GM21786 (cell line): ENCODE measurements at regions not wholly inside any gene's neighbourhood (a gene's known extent, or its start where the extent isn't known, plus 50 kb on each side); places are given as distances from the start of the nearest gene placed in this dataset.
"Not testable (repeated sequence)": the region's sequence is repeated elsewhere in the genome, so short reads cannot be mapped to it uniquely, and the experiment has no call there.

Source experiments
- ATAC-seq: cut with Tn5 transposase; IDR thresholded peaks from one replicate; pipeline ENCODE4 v1.9.1; 2021; ENCODE audit not compliant: unreplicated experiment

GRCh38 chr15:81901319-81901718 is 144.5 kb downstream of the MEX3B start:
- no peak for ATAC-seq

- ATAC-seq, result no peak
These were observed 146.1 kb downstream of the MEX3B start for GRCh38 chr15:81899730-81900129.

- no peak for ATAC-seq
These were observed 146.8 kb downstream of the MEX3B start for GRCh38 chr15:81899024-81899423.

GRCh38 chr15:81897057-81897677 is 148.7 kb downstream of the MEX3B start:
- ATAC-seq, result no peak

- no peak for ATAC-seq
These were observed 149.5 kb downstream of the MEX3B start for GRCh38 chr15:81896356-81896755.

- ATAC-seq, result no peak
These were observed 150.1 kb downstream of the MEX3B start for GRCh38 chr15:81895723-81896122.

GRCh38 chr15:81894061-81894460 is 151.8 kb downstream of the MEX3B start:
- ATAC-seq, result no peak

GRCh38 chr15:81893182-81893835 is 152.5 kb downstream of the MEX3B start:
- ATAC-seq, result no peak

GRCh38 chr15:81890496-81890895 is 155.3 kb downstream of the MEX3B start:
- no peak for ATAC-seq

GRCh38 chr15:81889485-81889881 is 156.3 kb downstream of the MEX3B start:
- ATAC-seq, result no peak

GRCh38 chr15:81888748-81889484 is 156.9 kb downstream of the MEX3B start:
- no peak for ATAC-seq

- ATAC-seq, result no peak
These were observed 157.9 kb downstream of the MEX3B start for GRCh38 chr15:81887912-81888311.

- not testable (repeated sequence) for ATAC-seq
These were observed 158.6 kb downstream of the MEX3B start for GRCh38 chr15:81887188-81887587.

GRCh38 chr15:81886591-81886990 is 159.2 kb downstream of the MEX3B start:
- no peak for ATAC-seq

- ATAC-seq, result no peak
These were observed 159.7 kb downstream of the MEX3B start for GRCh38 chr15:81886080-81886479.

GRCh38 chr15:81885135-81885534 is 160.7 kb downstream of the MEX3B start:
- no peak for ATAC-seq

- no peak for ATAC-seq
These were observed 163.3 kb downstream of the MEX3B start for GRCh38 chr15:81882504-81882903.

GRCh38 chr15:81880833-81881232 is 165.0 kb downstream of the MEX3B start:
- ATAC-seq, result no peak

GRCh38 chr15:81880314-81880713 is 165.5 kb downstream of the MEX3B start:
- no peak for ATAC-seq

GRCh38 chr15:81875717-81876116 is 170.1 kb downstream of the MEX3B start:
- not testable (repeated sequence) for ATAC-seq

- not testable (repeated sequence) for ATAC-seq
These were observed 175.1 kb downstream of the MEX3B start for GRCh38 chr15:81870746-81871106.

- ATAC-seq, result not testable (repeated sequence)
These were observed 175.6 kb downstream of the MEX3B start for GRCh38 chr15:81870062-81870745.
